IMR-90 (cell line): ENCODE measurements at regions not wholly inside any gene's neighbourhood (a gene's known extent, or its start where the extent isn't known, plus 50 kb on each side); places are given as distances from the start of the nearest gene placed in this dataset.

Experiments used
- ATAC-seq: fragments of 200-7000 bp; cut with Tn5 transposase; 2 replicates; pipeline ENCODE4 v1.9.1; 2020; ENCODE audit warnings: low read depth, mild to moderate bottlenecking, moderate library complexity
- BruUV-seq: library from RNA; stranded (reverse); fragments of 400-500 nt; replicated peaks from 2 replicates; lab custom pipeline; 2021; lab: Mats Ljungman, UMichigan
- CTCF ChIA-PET: fragments of 300-600 bp; formaldehyde crosslinking; extraction: SDS; loops from one replicate; lab custom pipeline; 2021; ENCODE audit warnings: antibody characterized with exemption; lab: Yijun Ruan, JAX
- POLR2A ChIA-PET: fragments of 300-600 bp; sonication (Branson Sonifier 250); formaldehyde crosslinking; loops from one replicate; lab custom pipeline; 2022; ENCODE audit warnings: antibody characterized with exemption; ENCODE audit not compliant: unreplicated experiment; lab: Charles Lee
- DNase-seq: peaks from one replicate; pipeline ENCODE4 v3.0.0; 2013
- H2AFZ ChIP-seq: replicated peaks from 2 replicates; pipeline ENCODE3; 2013; ENCODE audit warnings: low read length, mild to moderate bottlenecking; ENCODE audit not compliant: poor library complexity
- H2AK5ac ChIP-seq: 2 replicates; pipeline ENCODE4 v1.6.1; 2013; ENCODE audit warnings: low read depth, low read length, inconsistent platforms
- H2AK9ac ChIP-seq: replicated peaks from 2 replicates; pipeline ENCODE3; 2013; ENCODE audit warnings: mild to moderate bottlenecking, low read depth, low read length, moderate library complexity; ENCODE audit not compliant: poor library complexity
- H2BK120ac ChIP-seq: 2 replicates; pipeline ENCODE4 v1.6.1; 2013; ENCODE audit warnings: low read depth, low read length, inconsistent platforms
- H2BK15ac ChIP-seq: 3 replicates; pipeline ENCODE4 v1.6.1; 2013; ENCODE audit warnings: low read depth, low read length, inconsistent platforms
- H2BK20ac ChIP-seq: 2 replicates; pipeline ENCODE4 v1.6.1; 2013; ENCODE audit warnings: low read depth, mild to moderate bottlenecking, inconsistent platforms, low read length, moderate library complexity
- H2BK5ac ChIP-seq: 2 replicates; pipeline ENCODE4 v1.6.1; 2013; ENCODE audit warnings: mild to moderate bottlenecking, low read depth, low read length, inconsistent platforms; ENCODE audit not compliant: poor library complexity, severe bottlenecking
- H3K14ac ChIP-seq: replicated peaks from 2 replicates; pipeline ENCODE4 v1.6.1; 2013; ENCODE audit warnings: low read depth, low read length, inconsistent platforms
- H3K18ac ChIP-seq: 2 replicates; pipeline ENCODE4 v1.6.1; 2013; ENCODE audit warnings: low read depth, low read length, control low read depth
- H3K23ac ChIP-seq: 2 replicates; pipeline ENCODE4 v1.6.1; 2013; ENCODE audit warnings: low read depth, low read length, inconsistent platforms
- H3K27ac ChIP-seq: 2 replicates; pipeline ENCODE4 v1.5.1; 2013; ENCODE audit warnings: mild to moderate bottlenecking, control low read depth, low read length; ENCODE audit not compliant: insufficient read depth
- H3K27me3 ChIP-seq: 2 replicates; pipeline ENCODE4 v1.6.1; 2013; ENCODE audit warnings: low read length; ENCODE audit not compliant: control insufficient read depth, insufficient read depth
- H3K36me3 ChIP-seq: 2 replicates; pipeline ENCODE4 v1.6.1; 2013; ENCODE audit warnings: low read length, mixed read lengths; ENCODE audit not compliant: control insufficient read depth, insufficient read depth
- H3K4ac ChIP-seq: 2 replicates; pipeline ENCODE4 v1.6.1; 2013; ENCODE audit warnings: low read depth, low read length, inconsistent platforms
- H3K4me1 ChIP-seq: 2 replicates; pipeline ENCODE4 v1.6.1; 2013; ENCODE audit warnings: low read length, mixed read lengths; ENCODE audit not compliant: control insufficient read depth, insufficient read depth
- H3K4me2 ChIP-seq: 2 replicates; pipeline ENCODE4 v1.6.1; 2013; ENCODE audit warnings: low read depth, mild to moderate bottlenecking, control low read depth, low read length, moderate library complexity
- H3K4me3 ChIP-seq: 2 replicates; pipeline ENCODE4 v1.5.1; 2013; ENCODE audit warnings: low read depth, mild to moderate bottlenecking, control low read depth, low read length, moderate library complexity; ENCODE audit not compliant: insufficient read depth
- H3K56ac ChIP-seq: 2 replicates; pipeline ENCODE4 v1.6.1; 2013; ENCODE audit warnings: low read length, inconsistent platforms; ENCODE audit not compliant: insufficient read depth; ENCODE audit errors: extremely low read depth
- H3K79me1 ChIP-seq, 2 experiments: 2 replicates each; pipeline ENCODE4 v1.6.1; 2013; ENCODE audit warnings: low read length in 2 of 2, inconsistent platforms in 1 of 2, low read depth in 1 of 2
- H3K9ac ChIP-seq: 2 replicates; pipeline ENCODE4 v1.6.1; 2013; ENCODE audit warnings: low read depth, low read length, control low read depth
- H3K9me1 ChIP-seq: 2 replicates; pipeline ENCODE4 v1.6.1; 2013; ENCODE audit warnings: low read length, inconsistent platforms; ENCODE audit not compliant: insufficient read depth
- H3K9me3 ChIP-seq: 2 replicates; pipeline ENCODE4 v1.6.1; 2013; ENCODE audit warnings: low read length; ENCODE audit not compliant: control insufficient read depth, insufficient read depth
- H4K20me1 ChIP-seq: 2 replicates; pipeline ENCODE4 v1.6.1; 2013; ENCODE audit warnings: low read length, inconsistent platforms; ENCODE audit not compliant: insufficient read depth
- H4K5ac ChIP-seq: 2 replicates; pipeline ENCODE4 v1.6.1; 2013; ENCODE audit warnings: mild to moderate bottlenecking, low read depth, low read length, control low read depth
- H4K8ac ChIP-seq, 2 experiments: 2 replicates each; pipeline ENCODE4 v1.6.1; 2013; ENCODE audit warnings: low read depth in 2 of 2, low read length in 2 of 2, control low read depth in 1 of 2, inconsistent platforms in 1 of 2
- H4K91ac ChIP-seq: 2 replicates; pipeline ENCODE4 v1.6.1; 2013; ENCODE audit warnings: low read depth, low read length, inconsistent platforms; ENCODE audit not compliant: insufficient read depth
- CEBPB ChIP-seq: IDR thresholded peaks from 2 replicates; pipeline ENCODE4 v1.6.1; 2012; ENCODE audit warnings: low read depth, low read length, improper control_type of control experiment
- CHD1 ChIP-seq: IDR thresholded peaks from 2 replicates; pipeline ENCODE4 v1.6.1; 2012; ENCODE audit warnings: low read depth, low read length, improper control_type of control experiment
- ELK1 ChIP-seq: fragments of 150-350 bp; IDR thresholded peaks from 2 replicates; pipeline ENCODE4 v1.6.1; 2016; ENCODE audit warnings: low read depth, mild to moderate bottlenecking, low read length, moderate library complexity, borderline replicate concordance
- FOS ChIP-seq: fragments of 150-350 bp; IDR thresholded peaks from 2 replicates; pipeline ENCODE4 v1.6.1; 2016; ENCODE audit warnings: low read depth, low read length
- MAFK ChIP-seq: IDR thresholded peaks from 2 replicates; pipeline ENCODE4 v1.6.1; 2012; ENCODE audit warnings: low read depth, low read length, improper control_type of control experiment
- MAZ ChIP-seq: IDR thresholded peaks from 2 replicates; pipeline ENCODE4 v1.6.1; 2012; ENCODE audit warnings: low read depth, mild to moderate bottlenecking, low read length, improper control_type of control experiment, moderate library complexity, borderline replicate concordance
- MXI1 ChIP-seq: IDR thresholded peaks from 2 replicates; pipeline ENCODE4 v1.6.1; 2012; ENCODE audit warnings: low read depth, mild to moderate bottlenecking, low read length, moderate library complexity, borderline replicate concordance
- POLR2A ChIP-seq: IDR thresholded peaks from 2 replicates; pipeline ENCODE4 v1.6.1; 2012; ENCODE audit warnings: mild to moderate bottlenecking, low read depth, low read length
- RCOR1 ChIP-seq: IDR thresholded peaks from 2 replicates; pipeline ENCODE4 v1.6.1; 2012; ENCODE audit warnings: mild to moderate bottlenecking, low read length, improper control_type of control experiment; ENCODE audit not compliant: insufficient replicate concordance
- RFX5 ChIP-seq: IDR thresholded peaks from 2 replicates; pipeline ENCODE4 v1.8.0; 2012; ENCODE audit warnings: low read depth, mild to moderate bottlenecking, low read length, moderate library complexity
- SMC3 ChIP-seq: fragments of 150-350 bp; IDR thresholded peaks from 2 replicates; pipeline ENCODE4 v1.6.1; 2016; ENCODE audit warnings: low read depth, mild to moderate bottlenecking, antibody characterized with exemption, low read length, moderate library complexity
- WGBS, 2 experiments: methylation state at CpG; one replicate each; pipeline versions ENCODE4 v1.1.5 to v1.1.7; 2013; ENCODE audit warnings: missing lambda C conversion rate in 2 of 2; ENCODE audit not compliant: insufficient read length in 1 of 2; ENCODE audit errors: extremely low coverage in 2 of 2; 5-methylcytosine and 5-hydroxymethylcytosine counted together
- dilution Hi-C: fragments of 300-500 bp; cut with HindIII; formaldehyde crosslinking; loops from one replicate; pipeline ENCODE4 v1.14.3; 2018; ENCODE audit warnings: low sequenced_read_pairs; ENCODE audit not compliant: unreplicated experiment
- in situ Hi-C: fragments of 300-500 bp; cut with MboI; formaldehyde crosslinking; loops from 3 replicates; pipeline ENCODE4 v1.14.3; 2019; ENCODE audit warnings: low sequenced_read_pairs, inconsistent platforms, mixed read lengths
- intact Hi-C: fragments of 100-400 bp; cut with micrococcal nuclease; formaldehyde crosslinking; loops from 2 replicates; pipeline ENCODE4 v1.10.0; 2022

- Histone ChIP-seq H2BK120ac (no peak overlapping the region), H2AK5ac (no peak overlapping the region), H3K79me1 (no peaks in the 10 kb centered on the region), H2AK9ac (no peak overlapping the region), H3K9me1 (no peaks in the 10 kb centered on the region), H3K36me3 (no peaks in the 10 kb centered on the region), H2BK20ac (no peak overlapping the region), H4K20me1 (no peaks in the 10 kb centered on the region), H3K4me1 (no peaks in the 10 kb centered on the region), H3K56ac (no peak overlapping the region), H3K9ac (no peak overlapping the region), H3K27me3 (no peaks in the 10 kb centered on the region), H3K9me3 (peaks cover 19% of the 10 kb centered on the region; the same call in 1 of the 2 replicates), H3K4me2 (no peak overlapping the region), H3K18ac (no peak overlapping the region), H2AFZ (no peak overlapping the region), H2BK15ac (no peak overlapping the region), H4K91ac (no peak overlapping the region), H2BK5ac (no peak overlapping the region), H3K4me3 (no peak overlapping the region), H3K4ac (no peak overlapping the region), H4K5ac (no peak overlapping the region), H3K14ac (no peak overlapping the region), H4K8ac (no peak overlapping the region), H3K23ac (no peak overlapping the region), H3K27ac (no peak overlapping the region)
- POLR2A ChIA-PET: no interaction called here
- in situ Hi-C loops: no loop called here
- intact Hi-C loops: no loop called here
- TF ChIP-seq POLR2A (no peak), SMC3 (no peak), RCOR1 (no peak), RFX5 (no peak), MAZ (no peak), ELK1 (no peak), MXI1 (no peak), FOS (no peak), CHD1 (no peak), CEBPB (no peak), MAFK (no peak)
- no TSS peak for BruUV-seq
- CTCF ChIA-PET: no interaction called here
- WGBS, 2 experiments: no CpG with 5 or more reads among the region's 3 CpGs
- dilution Hi-C loops: no loop called here
- ATAC-seq (no peak), DNase-seq (no peak)
Measured at GRCh38 chr10:117615649-117616048, 73.1 kb downstream of the EMX2 start.
